AG09319 (cell line): ENCODE measurements at regions not wholly inside any gene's neighbourhood (a gene's known extent, or its start where the extent isn't known, plus 50 kb on each side); places are given as distances from the start of the nearest gene placed in this dataset.
"Not testable (repeated sequence)": the region's sequence is repeated elsewhere in the genome, so short reads cannot be mapped to it uniquely, and the experiment has no call there.

Experiments used
- DNase-seq: peaks from one replicate; pipeline ENCODE4 v3.0.0-alpha.2; 2010; ENCODE audit warnings: low read depth; ENCODE audit errors: extremely low read depth
- TF ChIP-seq, protein P1 (sequence below): IDR thresholded peaks from 2 replicates; pipeline ENCODE4 v1.5.1; 2011; ENCODE audit warnings: low read depth, mild to moderate bottlenecking, inconsistent platforms, low read length, moderate library complexity

GRCh38 chr17:15849054-15849453 is 95.9 kb upstream of the ADORA2B start:
- TF ChIP-seq, protein P1, sequence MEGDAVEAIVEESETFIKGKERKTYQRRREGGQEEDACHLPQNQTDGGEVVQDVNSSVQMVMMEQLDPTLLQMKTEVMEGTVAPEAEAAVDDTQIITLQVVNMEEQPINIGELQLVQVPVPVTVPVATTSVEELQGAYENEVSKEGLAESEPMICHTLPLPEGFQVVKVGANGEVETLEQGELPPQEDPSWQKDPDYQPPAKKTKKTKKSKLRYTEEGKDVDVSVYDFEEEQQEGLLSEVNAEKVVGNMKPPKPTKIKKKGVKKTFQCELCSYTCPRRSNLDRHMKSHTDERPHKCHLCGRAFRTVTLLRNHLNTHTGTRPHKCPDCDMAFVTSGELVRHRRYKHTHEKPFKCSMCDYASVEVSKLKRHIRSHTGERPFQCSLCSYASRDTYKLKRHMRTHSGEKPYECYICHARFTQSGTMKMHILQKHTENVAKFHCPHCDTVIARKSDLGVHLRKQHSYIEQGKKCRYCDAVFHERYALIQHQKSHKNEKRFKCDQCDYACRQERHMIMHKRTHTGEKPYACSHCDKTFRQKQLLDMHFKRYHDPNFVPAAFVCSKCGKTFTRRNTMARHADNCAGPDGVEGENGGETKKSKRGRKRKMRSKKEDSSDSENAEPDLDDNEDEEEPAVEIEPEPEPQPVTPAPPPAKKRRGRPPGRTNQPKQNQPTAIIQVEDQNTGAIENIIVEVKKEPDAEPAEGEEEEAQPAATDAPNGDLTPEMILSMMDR, result peak; percentile 16
- DNase-seq, result not testable (repeated sequence)

GRCh38 chr17:15850071-15850470 is 94.9 kb upstream of the ADORA2B start:
- DNase-seq, result not testable (repeated sequence)

DNA sequence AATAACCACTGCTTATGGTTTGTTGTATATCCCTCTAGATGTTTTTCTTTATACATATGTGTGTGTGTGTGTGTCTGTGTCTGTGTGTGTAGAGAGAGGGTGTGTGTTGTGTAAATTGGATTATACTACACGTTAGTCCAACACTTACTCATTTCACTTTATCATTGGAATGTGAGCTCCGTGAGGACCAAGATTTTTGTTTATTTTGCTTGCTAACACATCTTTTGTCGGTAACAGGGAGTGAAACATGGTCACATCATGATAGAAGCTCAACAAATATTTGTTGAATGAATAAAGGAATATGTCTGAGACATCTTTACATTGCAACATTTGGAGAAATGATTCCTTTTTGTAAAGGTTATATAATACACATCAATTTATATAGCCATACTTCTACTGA is 94.2 kb upstream of the ADORA2B start:
- not testable (repeated sequence) for DNase-seq

- DNase-seq, result not testable (repeated sequence)
These were observed 92.1 kb upstream of the ADORA2B start for GRCh38 chr17:15852863-15853262.

DNA sequence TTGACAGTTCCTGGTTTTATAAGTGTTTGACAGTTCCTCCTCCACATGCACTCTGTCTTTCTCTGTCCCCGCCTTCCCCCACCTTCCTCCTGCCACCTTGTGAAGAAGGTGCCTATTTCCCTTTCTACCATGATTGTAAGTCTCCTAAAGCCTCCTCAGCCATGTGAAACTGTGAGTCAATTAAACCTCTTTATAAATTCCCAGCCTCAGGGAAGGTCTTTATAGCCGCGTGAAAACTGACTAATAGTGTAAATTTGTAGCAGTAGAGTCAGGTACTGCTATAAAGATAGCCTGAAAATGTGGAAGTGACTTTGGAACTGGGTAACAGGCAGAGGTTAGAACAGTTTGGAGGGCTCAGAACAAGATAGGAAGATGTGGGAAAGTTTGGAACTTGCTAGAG is 88.7 kb upstream of the ADORA2B start:
- DNase-seq, result not testable (repeated sequence)

GRCh38 chr17:15856745-15857144 is 88.2 kb upstream of the ADORA2B start:
- not testable (repeated sequence) for DNase-seq

GRCh38 chr17:15858082-15858481 is 86.8 kb upstream of the ADORA2B start:
- DNase-seq, result not testable (repeated sequence)

DNA sequence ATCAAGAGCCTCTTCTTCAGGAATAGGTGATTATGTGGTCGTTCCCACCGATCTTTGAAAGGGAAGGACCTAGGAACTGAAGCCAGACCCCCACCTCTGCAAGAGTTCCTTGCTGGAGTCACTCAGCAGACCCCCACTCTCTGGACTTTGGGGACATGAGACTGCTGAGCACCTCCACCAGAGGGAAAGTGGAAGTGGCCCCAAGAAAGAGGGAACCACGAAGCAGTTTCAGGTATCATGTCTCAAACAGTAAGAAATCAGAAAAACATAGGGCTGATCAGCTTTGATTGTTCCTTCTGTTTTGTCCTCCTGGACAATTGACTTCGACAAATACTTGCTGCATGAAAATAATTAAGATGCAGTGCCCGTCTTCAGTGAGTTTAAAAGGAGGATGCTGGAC is 84.2 kb upstream of the ADORA2B start:
- DNase-seq, result not testable (repeated sequence)

DNA sequence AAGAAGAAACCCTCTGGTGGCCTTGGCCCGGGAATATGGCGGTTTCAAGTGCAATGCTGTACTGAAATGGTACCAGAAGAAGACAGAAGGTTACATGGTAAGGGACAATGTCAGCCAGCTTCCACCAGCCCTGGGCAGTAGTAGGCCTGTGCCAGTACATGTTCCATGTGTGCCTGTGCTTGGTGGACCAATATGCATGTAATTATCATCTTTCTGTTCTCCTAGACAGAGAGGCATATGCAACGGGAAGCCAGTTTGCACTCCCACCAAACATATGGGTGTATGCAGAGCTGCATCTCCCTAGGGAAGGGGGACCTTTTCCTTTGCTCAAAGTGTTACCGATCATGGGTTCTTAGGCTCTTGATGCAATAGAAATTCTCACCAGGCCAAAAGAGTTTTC is 80.9 kb upstream of the ADORA2B start:
- DNase-seq, result not testable (repeated sequence)

DNA sequence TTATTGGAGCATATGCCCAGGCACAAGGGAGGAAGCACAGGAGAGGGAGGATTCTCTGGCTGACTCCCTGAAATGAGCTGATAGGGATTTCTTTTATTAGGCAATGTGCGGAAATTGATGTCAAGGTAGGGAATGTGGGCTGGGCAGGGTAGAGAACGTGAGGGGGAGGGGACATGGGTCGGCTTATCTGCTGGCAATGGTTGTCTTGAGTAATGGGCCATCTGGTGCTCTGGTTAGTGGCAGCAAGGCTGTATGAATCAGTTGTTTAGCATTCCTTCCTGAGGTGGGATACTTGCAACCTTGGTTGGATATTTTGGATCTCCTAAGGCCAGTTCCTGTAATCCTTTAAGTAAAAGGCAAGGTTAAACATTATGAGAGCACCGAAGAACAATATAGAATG is 80.5 kb upstream of the ADORA2B start:
- DNase-seq, result not testable (repeated sequence)

- DNase-seq, result not testable (repeated sequence)
These were observed 78.9 kb upstream of the ADORA2B start for GRCh38 chr17:15866015-15866414.

DNA sequence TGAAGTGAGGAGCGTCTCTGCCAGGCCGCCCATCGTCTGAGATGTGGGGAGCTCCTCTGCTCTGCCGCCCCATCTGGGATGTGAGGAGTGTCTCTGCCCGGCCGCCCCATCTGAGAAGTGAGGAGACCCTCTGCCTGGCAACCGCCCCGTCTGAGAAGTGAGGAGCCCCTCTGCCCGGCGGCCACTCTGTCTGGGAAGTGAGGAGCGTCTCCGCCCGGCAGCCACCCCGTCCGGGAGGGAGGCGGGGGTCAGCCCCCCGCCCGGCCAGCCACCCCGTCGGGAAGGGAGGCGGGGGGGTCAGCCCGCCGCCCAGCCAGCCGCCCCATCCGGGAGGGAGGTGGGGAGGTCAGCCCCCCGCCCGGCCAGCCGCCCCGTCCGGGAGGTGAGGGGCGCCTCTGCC is 77.6 kb upstream of the ADORA2B start:
- not testable (repeated sequence) for DNase-seq

DNA sequence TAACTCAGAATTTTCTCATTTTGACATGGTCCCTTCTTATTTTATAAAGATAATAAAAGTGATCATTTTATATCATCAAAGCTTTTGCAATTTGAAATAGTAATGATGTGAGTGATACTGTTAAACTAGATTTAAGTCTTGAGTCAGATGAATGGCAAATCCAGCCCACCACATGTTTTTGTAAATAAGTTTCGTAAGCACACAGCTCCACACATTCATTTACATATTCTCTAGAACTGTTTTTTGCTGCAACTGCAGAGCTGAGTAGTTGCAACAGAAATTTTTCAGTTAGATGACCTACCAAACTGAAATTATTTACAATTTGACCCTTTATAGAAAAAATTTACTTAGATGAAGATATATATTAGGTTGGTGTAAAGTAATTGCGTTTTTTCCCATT is 75.1 kb upstream of the ADORA2B start:
- DNase-seq, result not testable (repeated sequence)

GRCh38 chr17:15872677-15873076 is 72.3 kb upstream of the ADORA2B start:
- DNase-seq, result not testable (repeated sequence)

GRCh38 chr17:15877882-15878500 is 66.9 kb upstream of the ADORA2B start:
- not testable (repeated sequence) for DNase-seq

- no peak for DNase-seq
- TF ChIP-seq, protein P1, result no peak
These were observed 62.7 kb upstream of the ADORA2B start for GRCh38 chr17:15882058-15882720.
